Lower lobe of right lung (tissue), 2 donors: ENCODE measurements at regions not wholly inside any gene's neighbourhood (a gene's known extent, or its start where the extent isn't known, plus 50 kb on each side); places are given as distances from the start of the nearest gene placed in this dataset.
A peak's percentile ranks its signal among the peaks of the same experiment; 100 is the strongest.
"Not testable (repeated sequence)": the region's sequence is repeated elsewhere in the genome, so short reads cannot be mapped to it uniquely, and the experiment has no call there.

Experiments
- ATAC-seq, 2 donors: fragments of 200-7000 bp; cut with Tn5 transposase; one replicate each; pipeline ENCODE4 v1.9.1; 2020 to 2022; ENCODE audit warnings: mild to moderate bottlenecking in 2 of 2, moderate library complexity in 2 of 2
- DNase-seq: peaks from one replicate; pipeline ENCODE4 v3.0.0-alpha.2; 2020
- H3K27ac ChIP-seq: fragments of 200-600 bp; one replicate; pipeline ENCODE4 v1.8.0; 2022
- H3K27me3 ChIP-seq: fragments of 200-600 bp; one replicate; pipeline ENCODE4 v1.8.0; 2022; ENCODE audit warnings: low read depth
- H3K36me3 ChIP-seq: fragments of 200-600 bp; one replicate; pipeline ENCODE4 v1.8.0; 2022; ENCODE audit warnings: mild to moderate bottlenecking
- H3K4me1 ChIP-seq: fragments of 200-600 bp; one replicate; pipeline ENCODE4 v1.8.0; 2022
- H3K4me3 ChIP-seq: fragments of 200-600 bp; one replicate; pipeline ENCODE4 v1.8.0; 2022; ENCODE audit warnings: mild to moderate bottlenecking
- H3K9me3 ChIP-seq: fragments of 200-600 bp; one replicate; pipeline ENCODE4 v1.8.0; 2022
- intact Hi-C: fragments of 100-400 bp; cut with DNase I; formaldehyde crosslinking; loops from one replicate; pipeline ENCODE4 v1.11.0; 2022
- donor health status: DM: no; HTN: yes; CAD: no; lungs with severe emphysema.

- H3K9me3 ChIP-seq, H3K27ac ChIP-seq, H3K27me3 ChIP-seq, H3K36me3 ChIP-seq, ATAC-seq, intact Hi-C loops, H3K4me1 ChIP-seq, H3K4me3 ChIP-seq: not testable (repeated sequence)
- peak; percentile 20 for DNase-seq
Measured at GRCh38 chr16:33516686-33517085, 57.3 kb downstream of the TP53TG3F start.
